ENCODE measurements at regions not wholly inside any gene's neighbourhood (a gene's known extent, or its start where the extent isn't known, plus 50 kb on each side); places are given as distances from the start of the nearest gene placed in this dataset.

- DNase-seq (ENCODE audit: low read depth): no peak
- TF ChIP-seq CTCF (IDR thresholded peaks at IDR 0.05; ENCODE audit: insufficient read depth, low read length, poor library complexity, severe bottlenecking): no peak
- Histone ChIP-seq H3K4me3 (ENCODE audit: low read depth, low read length) (no peak overlapping the region), H3K36me3 (ENCODE audit: control insufficient read depth, insufficient read depth, low read length) (no peaks in the 10 kb centered on the region), H3K27me3 (ENCODE audit: control insufficient read depth, insufficient read depth, low read length) (peaks cover 11% of the 10 kb centered on the region)
Measured at GRCh38 chr18:22325396-22325795, 92.3 kb downstream of the CTAGE1 start.

GRCh38 chr18:22324191-22325131, 93.3 kb downstream of the CTAGE1 start:
- TF ChIP-seq CTCF (IDR thresholded peaks at IDR 0.05; ENCODE audit: insufficient read depth, low read length, poor library complexity, severe bottlenecking): peak; percentile 36
- no peak for DNase-seq (ENCODE audit: low read depth)
- H3K27me3 ChIP-seq (ENCODE audit: control insufficient read depth, insufficient read depth, low read length): peaks cover 6% of the 10 kb centered on the region
- H3K36me3 ChIP-seq (ENCODE audit: control insufficient read depth, insufficient read depth, low read length): no peaks in the 10 kb centered on the region
- no peak overlapping the region for H3K4me3 ChIP-seq (ENCODE audit: low read depth, low read length)

DNA sequence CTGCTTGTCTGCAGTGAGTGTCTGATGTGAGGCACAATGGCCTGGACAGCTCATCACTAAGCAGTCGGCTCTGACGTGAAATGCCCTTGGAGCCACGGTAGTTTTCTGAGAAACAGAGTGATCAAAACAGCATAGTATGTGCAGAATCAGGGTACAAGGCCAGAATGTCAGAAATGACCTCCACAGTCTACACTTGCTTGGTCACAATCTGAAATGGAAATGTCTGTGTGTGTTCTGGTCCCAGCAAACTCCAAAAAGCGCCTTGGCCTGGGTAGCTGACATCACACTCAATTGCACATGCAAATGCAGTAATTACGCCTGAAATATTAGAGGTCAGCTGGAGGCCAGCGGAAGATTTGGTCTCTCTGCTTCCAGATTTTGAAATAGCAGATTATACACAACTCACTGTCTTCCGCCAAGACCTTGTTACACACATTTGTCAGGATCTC, 95.4 kb downstream of the CTAGE1 start:
- no peaks in the 10 kb centered on the region for H3K36me3 ChIP-seq (ENCODE audit: control insufficient read depth, insufficient read depth, low read length)
- peaks cover 3% of the 10 kb centered on the region for H3K27me3 ChIP-seq (ENCODE audit: control insufficient read depth, insufficient read depth, low read length)
- no peak overlapping the region for H3K4me3 ChIP-seq (ENCODE audit: low read depth, low read length)
- DNase-seq (ENCODE audit: low read depth): no peak
- no peak for TF ChIP-seq CTCF (IDR thresholded peaks at IDR 0.05; ENCODE audit: insufficient read depth, low read length, poor library complexity, severe bottlenecking)

DNA sequence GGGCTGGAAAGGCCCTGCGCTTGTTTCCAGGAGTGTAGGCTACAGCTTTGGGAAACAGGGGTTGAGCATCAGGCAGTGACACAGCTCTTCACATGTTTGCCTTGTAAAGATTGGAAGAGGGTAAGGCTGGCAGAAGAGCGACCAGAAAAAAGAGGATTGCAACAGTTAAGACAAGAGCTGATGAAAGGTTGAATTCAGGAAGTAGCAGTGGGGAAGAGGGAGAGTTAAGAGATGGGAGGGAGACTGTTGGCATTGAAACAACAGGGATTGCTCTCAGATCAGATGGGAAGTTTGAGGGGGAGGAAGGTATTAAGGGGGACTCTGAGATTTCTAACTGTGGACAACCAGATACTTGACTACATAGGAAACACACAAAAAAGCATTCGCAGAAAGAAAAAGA, 96.9 kb downstream of the CTAGE1 start:
- DNase-seq (ENCODE audit: low read depth): no peak
- H3K36me3 ChIP-seq (ENCODE audit: control insufficient read depth, insufficient read depth, low read length): no peaks in the 10 kb centered on the region
- peaks cover 3% of the 10 kb centered on the region for H3K27me3 ChIP-seq (ENCODE audit: control insufficient read depth, insufficient read depth, low read length)
- no peak for TF ChIP-seq CTCF (IDR thresholded peaks at IDR 0.05; ENCODE audit: insufficient read depth, low read length, poor library complexity, severe bottlenecking)
- no peak overlapping the region for H3K4me3 ChIP-seq (ENCODE audit: low read depth, low read length)

GRCh38 chr18:22320155-22320554, 97.6 kb downstream of the CTAGE1 start:
- Histone ChIP-seq H3K27me3 (ENCODE audit: control insufficient read depth, insufficient read depth, low read length) (peaks cover 3% of the 10 kb centered on the region), H3K36me3 (ENCODE audit: control insufficient read depth, insufficient read depth, low read length) (no peaks in the 10 kb centered on the region), H3K4me3 (ENCODE audit: low read depth, low read length) (no peak overlapping the region)
- no peak for TF ChIP-seq CTCF (IDR thresholded peaks at IDR 0.05; ENCODE audit: insufficient read depth, low read length, poor library complexity, severe bottlenecking)
- no peak for DNase-seq (ENCODE audit: low read depth)
